Upper lobe of right lung (tissue), 1 donor: ENCODE measurements at regions not wholly inside any gene's neighbourhood (a gene's known extent, or its start where the extent isn't known, plus 50 kb on each side); places are given as distances from the start of the nearest gene placed in this dataset.

ENCODE experiments used
- ATAC-seq: fragments of 200-7000 bp; cut with Tn5 transposase; one replicate; pipeline ENCODE4 v1.9.1; 2020; ENCODE audit warnings: mild to moderate bottlenecking, moderate library complexity
- DNase-seq: peaks from one replicate; pipeline ENCODE4 v3.0.0-alpha.2; 2020
- H3K27ac ChIP-seq: fragments of 200-600 bp; one replicate; pipeline ENCODE4 v1.8.0; 2022
- H3K27me3 ChIP-seq: fragments of 200-600 bp; one replicate; pipeline ENCODE4 v1.8.0; 2022; ENCODE audit warnings: mild to moderate bottlenecking
- H3K36me3 ChIP-seq: fragments of 200-600 bp; one replicate; pipeline ENCODE4 v1.8.0; 2022
- H3K4me1 ChIP-seq: fragments of 200-600 bp; one replicate; pipeline ENCODE4 v1.8.0; 2022
- H3K4me3 ChIP-seq: fragments of 200-600 bp; one replicate; pipeline ENCODE4 v1.8.0; 2022; ENCODE audit warnings: mild to moderate bottlenecking
- H3K9me3 ChIP-seq: fragments of 200-600 bp; one replicate; pipeline ENCODE4 v1.8.0; 2022
- CTCF ChIP-seq: fragments of 200-600 bp; IDR thresholded peaks from one replicate; pipeline ENCODE4 v1.8.0; 2022; ENCODE audit warnings: antibody characterized with exemption
- intact Hi-C: fragments of 100-400 bp; cut with DNase I; formaldehyde crosslinking; loops from one replicate; pipeline ENCODE4 v1.11.0; 2022
- donor health status: DM: no; HTN: yes; CAD: no; lungs with severe emphysema.

- Histone ChIP-seq H3K9me3 (no peaks in the 10 kb centered on the region), H3K27ac (no peak overlapping the region), H3K4me3 (no peak overlapping the region), H3K4me1 (no peaks in the 10 kb centered on the region), H3K36me3 (no peaks in the 10 kb centered on the region), H3K27me3 (no peaks in the 10 kb centered on the region)
- no peak for DNase-seq
- no peak for TF ChIP-seq CTCF
- no peak for ATAC-seq
- intact Hi-C loops: no loop called here
Measured at GRCh38 chr13:34462843-34463242, 479.2 kb upstream of the NBEA start.

DNA sequence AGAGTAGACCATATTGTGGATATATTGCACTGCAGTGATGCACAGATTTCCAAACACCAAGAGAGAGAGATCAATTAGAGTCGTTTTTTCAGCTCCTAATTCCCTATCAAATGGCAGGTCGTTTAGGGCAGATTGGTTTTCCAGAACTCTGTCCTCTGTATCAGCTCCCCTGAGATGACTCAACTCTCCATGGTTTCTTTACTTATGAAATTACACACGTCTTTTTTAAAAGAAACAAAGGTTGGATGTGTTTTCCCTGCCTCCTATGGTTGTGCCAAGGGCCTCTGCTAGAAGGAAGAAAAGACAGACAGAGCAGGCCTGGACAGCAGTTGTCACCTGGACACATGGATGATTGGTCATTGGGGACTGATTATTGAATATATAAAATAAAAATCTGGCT, 478.1 kb upstream of the NBEA start:
- DNase-seq: no peak
- no peak for TF ChIP-seq CTCF
- Histone ChIP-seq H3K27ac (no peak overlapping the region), H3K36me3 (no peaks in the 10 kb centered on the region), H3K4me1 (peaks cover 4% of the 10 kb centered on the region), H3K27me3 (no peaks in the 10 kb centered on the region), H3K9me3 (no peaks in the 10 kb centered on the region), H3K4me3 (no peak overlapping the region)
- intact Hi-C loops: no loop called here
- no peak for ATAC-seq

- DNase-seq: no peak
Measured at GRCh38 chr13:34465423-34465922, 476.6 kb upstream of the NBEA start.

GRCh38 chr13:34466301-34466700, 475.8 kb upstream of the NBEA start:
- intact Hi-C loops: no loop called here
- Histone ChIP-seq H3K4me3 (no peak overlapping the region), H3K9me3 (no peaks in the 10 kb centered on the region), H3K27ac (no peak overlapping the region), H3K36me3 (no peaks in the 10 kb centered on the region), H3K27me3 (no peaks in the 10 kb centered on the region), H3K4me1 (peaks cover 4% of the 10 kb centered on the region)
- peak; percentile 66 for ATAC-seq
- TF ChIP-seq CTCF: no peak
- no peak for DNase-seq

More at GRCh38 chr13:34465423-34465922, 476.6 kb upstream of the NBEA start:
- Histone ChIP-seq H3K36me3 (no peaks in the 10 kb centered on the region), H3K4me1 (peaks cover 4% of the 10 kb centered on the region), H3K27me3 (no peaks in the 10 kb centered on the region), H3K27ac (no peak overlapping the region), H3K9me3 (no peaks in the 10 kb centered on the region), H3K4me3 (no peak overlapping the region)
- intact Hi-C loops: no loop called here
- ATAC-seq: no peak
- no peak for TF ChIP-seq CTCF

GRCh38 chr13:34467450-34468083, 474.5 kb upstream of the NBEA start:
- Histone ChIP-seq H3K4me3 (no peak overlapping the region), H3K4me1 (peaks cover 4% of the 10 kb centered on the region), H3K27me3 (no peaks in the 10 kb centered on the region), H3K27ac (no peak overlapping the region), H3K9me3 (no peaks in the 10 kb centered on the region), H3K36me3 (no peaks in the 10 kb centered on the region)
- ATAC-seq (no peak), DNase-seq (no peak)
- TF ChIP-seq CTCF: no peak
- intact Hi-C loops: no loop called here
